Neural cell (in vitro differentiated cells): ENCODE measurements at regions not wholly inside any gene's neighbourhood (a gene's known extent, or its start where the extent isn't known, plus 50 kb on each side); places are given as distances from the start of the nearest gene placed in this dataset.

Experiments
- H2AFZ ChIP-seq: fragments of 200-600, 300-800 bp; sonication (generic), shearing (Covaris generic); 2 replicates; pipeline ENCODE4 v1.6.0; 2014; ENCODE audit warnings: low read depth, mild to moderate bottlenecking, antibody characterized with exemption, low read length, moderate library complexity
- H3F3A ChIP-seq: fragments of 200-600 bp; shearing (Covaris generic); 2 replicates; pipeline ENCODE4 v1.6.1; 2016; ENCODE audit warnings: mild to moderate bottlenecking, moderate library complexity, mixed read lengths, antibody characterized with exemption, low read length; ENCODE audit not compliant: insufficient read depth, poor library complexity, severe bottlenecking
- H3K27ac ChIP-seq: fragments of 200-600, 300-800 bp; sonication (generic), shearing (Covaris generic); 2 replicates; pipeline ENCODE4 v1.5.1; 2014; ENCODE audit warnings: mild to moderate bottlenecking, low read length, moderate library complexity
- H3K27me3 ChIP-seq: fragments of 300-800, 200-600 bp; sonication (generic), shearing (Covaris generic); 2 replicates; pipeline ENCODE4 v1.6.0; 2014; ENCODE audit warnings: mild to moderate bottlenecking, low read depth, low read length, moderate library complexity; ENCODE audit not compliant: insufficient read depth
- H3K36me3 ChIP-seq: fragments of 300-800, 200-600 bp; sonication (generic), shearing (Covaris generic); 2 replicates; pipeline ENCODE4 v1.5.1; 2014; ENCODE audit warnings: mild to moderate bottlenecking, antibody characterized with exemption, low read length, moderate library complexity; ENCODE audit not compliant: insufficient read depth
- H3K4me2 ChIP-seq: fragments of 300-800, 200-600 bp; sonication (generic), shearing (Covaris generic); 2 replicates; pipeline ENCODE4 v1.6.0; 2014; ENCODE audit warnings: mild to moderate bottlenecking, low read length
- H3K4me3 ChIP-seq: fragments of 300-800, 200-600 bp; sonication (generic), shearing (Covaris generic); 2 replicates; pipeline ENCODE4 v1.5.1; 2014; ENCODE audit warnings: mild to moderate bottlenecking, low read length, moderate library complexity
- H3K79me2 ChIP-seq: fragments of 200-600 bp; shearing (Covaris generic); replicated peaks from 2 replicates; pipeline ENCODE4 v1.6.0; 2014; ENCODE audit warnings: mild to moderate bottlenecking, low read length, moderate library complexity; ENCODE audit not compliant: insufficient read depth
- H3K9ac ChIP-seq: fragments of 300-800, 200-600 bp; sonication (generic), shearing (Covaris generic); 2 replicates; pipeline ENCODE4 v1.6.1; 2016; ENCODE audit warnings: mild to moderate bottlenecking, low read length, mixed read lengths
- H3K9me2 ChIP-seq: fragments of 200-600 bp; shearing (Covaris generic); 2 replicates; pipeline ENCODE4 v1.6.1; 2016; ENCODE audit warnings: mild to moderate bottlenecking, low read length, mixed read lengths; ENCODE audit not compliant: insufficient read depth
- H3K9me3 ChIP-seq: fragments of 200-600, 300-800 bp; sonication (generic), shearing (Covaris generic); 2 replicates; pipeline ENCODE4 v1.6.1; 2016; ENCODE audit warnings: mild to moderate bottlenecking, mixed run types, low read length, moderate library complexity, mixed read lengths
- H4K20me1 ChIP-seq: fragments of 200-600 bp; shearing (Covaris generic); 2 replicates; pipeline ENCODE4 v1.6.1; 2016; ENCODE audit warnings: mild to moderate bottlenecking, mixed run types; ENCODE audit not compliant: insufficient read depth
- CTCF ChIP-seq: fragments of 450-650 bp; IDR thresholded peaks from 2 replicates; pipeline ENCODE4 v1.5.1; 2014; ENCODE audit warnings: antibody characterized with exemption, mild to moderate bottlenecking, moderate library complexity; ENCODE audit not compliant: poor library complexity, severe bottlenecking
- EP300 ChIP-seq: fragments of 450-650 bp; conservative IDR thresholded peaks from 2 replicates; pipeline ENCODE4 v1.6.1; 2014; ENCODE audit warnings: antibody characterized with exemption, mild to moderate bottlenecking, moderate library complexity; ENCODE audit not compliant: poor library complexity, severe bottlenecking
- EZH2 ChIP-seq: fragments of 200-600, 300-800 bp; shearing (Covaris generic), sonication (generic); IDR thresholded peaks from 2 replicates; pipeline ENCODE4 v1.6.1; 2014; ENCODE audit warnings: antibody characterized with exemption, low read length, borderline replicate concordance, mild to moderate bottlenecking; ENCODE audit not compliant: insufficient read depth, poor library complexity, severe bottlenecking
- MXI1 ChIP-seq: fragments of 450-650 bp; conservative IDR thresholded peaks from 2 replicates; pipeline ENCODE4 v1.6.1; 2014; ENCODE audit warnings: antibody characterized with exemption, mild to moderate bottlenecking; ENCODE audit not compliant: poor library complexity, severe bottlenecking
- POLR2AphosphoS5 ChIP-seq: IDR thresholded peaks from 2 replicates; pipeline ENCODE4 v1.6.1; 2012
- RAD21 ChIP-seq: fragments of 450-650 bp; conservative IDR thresholded peaks from 2 replicates; pipeline ENCODE4 v1.6.1; 2014; ENCODE audit warnings: antibody characterized with exemption, mild to moderate bottlenecking, moderate library complexity
- REST ChIP-seq: IDR thresholded peaks from 2 replicates; pipeline ENCODE4 v1.6.1; 2012; ENCODE audit warnings: borderline replicate concordance
- SMC3 ChIP-seq: fragments of 450-650 bp; conservative IDR thresholded peaks from 2 replicates; pipeline ENCODE4 v1.6.1; 2014; ENCODE audit warnings: antibody characterized with exemption, mild to moderate bottlenecking, moderate library complexity; ENCODE audit not compliant: poor library complexity
- TAF1 ChIP-seq: IDR thresholded peaks from 2 replicates; pipeline ENCODE4 v1.6.1; 2012; ENCODE audit warnings: low read depth

GRCh38 chr2:235268535-235268934 is 225.3 kb upstream of the AGAP1 start:
- H3K9me2 ChIP-seq = no peaks in the 10 kb centered on the region
- H3K27ac ChIP-seq = no peak overlapping the region
- H3K4me3 ChIP-seq = no peak overlapping the region
- H4K20me1 ChIP-seq = no peaks in the 10 kb centered on the region
- no peak overlapping the region for H2AFZ ChIP-seq
- no peaks in the 10 kb centered on the region for H3K9me3 ChIP-seq
- no peaks in the 10 kb centered on the region for H3K79me2 ChIP-seq
- TF ChIP-seq EZH2 (no peak), POLR2AphosphoS5 (no peak), SMC3 (no peak), TAF1 (no peak), REST (no peak), RAD21 (no peak)
- H3F3A ChIP-seq = no peaks in the 10 kb centered on the region
- H3K4me2 ChIP-seq = no peak overlapping the region
- H3K9ac ChIP-seq = no peak overlapping the region
- H3K36me3 ChIP-seq = no peaks in the 10 kb centered on the region
- no peaks in the 10 kb centered on the region for H3K27me3 ChIP-seq

GRCh38 chr2:235270291-235270690 is 223.6 kb upstream of the AGAP1 start:
- no peaks in the 10 kb centered on the region for H4K20me1 ChIP-seq
- H3K4me2 ChIP-seq = no peak overlapping the region
- H2AFZ ChIP-seq = no peak overlapping the region
- H3K79me2 ChIP-seq = no peaks in the 10 kb centered on the region
- no peak overlapping the region for H3K9ac ChIP-seq
- H3K27ac ChIP-seq = no peak overlapping the region
- no peaks in the 10 kb centered on the region for H3K36me3 ChIP-seq
- H3F3A ChIP-seq = no peaks in the 10 kb centered on the region
- no peak overlapping the region for H3K4me3 ChIP-seq
- no peak for TF ChIP-seq CTCF
- TF ChIP-seq REST = no peak
- no peak for TF ChIP-seq EP300
- TF ChIP-seq RAD21 = no peak
- TF ChIP-seq POLR2AphosphoS5 = no peak
- TF ChIP-seq EZH2 = no peak
- TF ChIP-seq SMC3 = no peak
- no peak for TF ChIP-seq TAF1
- no peak for TF ChIP-seq MXI1
- no peaks in the 10 kb centered on the region for H3K9me3 ChIP-seq
- H3K27me3 ChIP-seq = no peaks in the 10 kb centered on the region
- no peaks in the 10 kb centered on the region for H3K9me2 ChIP-seq
